ENCODE measurements at regions not wholly inside any gene's neighbourhood (a gene's known extent, or its start where the extent isn't known, plus 50 kb on each side); places are given as distances from the start of the nearest gene placed in this dataset.

- Histone ChIP-seq H3K4me3 (no peak overlapping the region), H3K4me1 (ENCODE audit: control insufficient read depth, insufficient read depth, low read length) (no peaks in the 10 kb centered on the region), H3K9ac (ENCODE audit: control insufficient read depth, insufficient read depth, low read length) (no peak overlapping the region), H3K79me2 (ENCODE audit: control insufficient read depth, insufficient read depth, low read length) (no peaks in the 10 kb centered on the region), H3K9me3 (replicated peaks; ENCODE audit: control insufficient read depth, insufficient read depth, low read length) (no peaks in the 10 kb centered on the region; the same call in 2 of the 3 replicates), H3K4me2 (ENCODE audit: control insufficient read depth, insufficient read depth) (no peak overlapping the region), H3K27ac (ENCODE audit: control insufficient read depth, insufficient read depth) (no peak overlapping the region), H3K36me3 (ENCODE audit: control insufficient read depth in 2 of 2, insufficient read depth in 2 of 2, low read length in 1 of 2) (no peaks in the 10 kb centered on the region), H4K20me1 (ENCODE audit: control insufficient read depth, insufficient read depth) (no peaks in the 10 kb centered on the region), H3K27me3 (replicated peaks in 1 of 2; ENCODE audit: control insufficient read depth in 2 of 2, insufficient read depth in 2 of 2, low read length in 1 of 2) (no peaks in the 10 kb centered on the region), H2AFZ (ENCODE audit: control insufficient read depth, low read depth, low read length) (no peak overlapping the region)
- BruUV-seq (replicated peaks): no TSS peak
- ATAC-seq (no peak), FAIRE-seq (no peak), DNase-seq (ENCODE audit: low read depth, low spot score) (no peak)
- intact Hi-C loops (cut with micrococcal nuclease; ENCODE audit: unreplicated experiment) (no loop called here), in situ Hi-C loops (cut with MboI) (no loop called here)
- CTCF ChIA-PET: no interaction called here
- RAD21 ChIA-PET (ENCODE audit: unreplicated experiment): no interaction called here
- POLR2A ChIA-PET: no interaction called here
- SMC1A ChIA-PET (ENCODE audit: uncharacterized antibody, unreplicated experiment): no interaction called here
- 0% methylated on average over 2 of the region's 2 CpGs for WGBS (ENCODE audit: insufficient coverage, insufficient replicate concordance, low lambda C conversion rate, missing lambda C conversion rate)
- TF ChIP-seq ASH2L (IDR thresholded peaks at IDR 0.05; ENCODE audit: borderline replicate concordance, low read depth): no peak
- TF ChIP-seq MTA2 (IDR thresholded peaks at IDR 0.05; ENCODE audit: low read depth): no peak
- TF ChIP-seq RELB (IDR thresholded peaks at IDR 0.05; ENCODE audit: low read depth): no peak
- TF ChIP-seq ZNF622 (IDR thresholded peaks at IDR 0.05): no peak
- no peak for TF ChIP-seq NFYB (IDR thresholded peaks at IDR 0.05; ENCODE audit: insufficient read depth, low read depth, low read length)
- TF ChIP-seq CHD4 (IDR thresholded peaks at IDR 0.05): no peak
- no peak for TF ChIP-seq KDM1A (IDR thresholded peaks at IDR 0.05; ENCODE audit: borderline replicate concordance)
- TF ChIP-seq CREM (IDR thresholded peaks at IDR 0.05; ENCODE audit: low read depth): no peak
- TF ChIP-seq, protein P1, sequence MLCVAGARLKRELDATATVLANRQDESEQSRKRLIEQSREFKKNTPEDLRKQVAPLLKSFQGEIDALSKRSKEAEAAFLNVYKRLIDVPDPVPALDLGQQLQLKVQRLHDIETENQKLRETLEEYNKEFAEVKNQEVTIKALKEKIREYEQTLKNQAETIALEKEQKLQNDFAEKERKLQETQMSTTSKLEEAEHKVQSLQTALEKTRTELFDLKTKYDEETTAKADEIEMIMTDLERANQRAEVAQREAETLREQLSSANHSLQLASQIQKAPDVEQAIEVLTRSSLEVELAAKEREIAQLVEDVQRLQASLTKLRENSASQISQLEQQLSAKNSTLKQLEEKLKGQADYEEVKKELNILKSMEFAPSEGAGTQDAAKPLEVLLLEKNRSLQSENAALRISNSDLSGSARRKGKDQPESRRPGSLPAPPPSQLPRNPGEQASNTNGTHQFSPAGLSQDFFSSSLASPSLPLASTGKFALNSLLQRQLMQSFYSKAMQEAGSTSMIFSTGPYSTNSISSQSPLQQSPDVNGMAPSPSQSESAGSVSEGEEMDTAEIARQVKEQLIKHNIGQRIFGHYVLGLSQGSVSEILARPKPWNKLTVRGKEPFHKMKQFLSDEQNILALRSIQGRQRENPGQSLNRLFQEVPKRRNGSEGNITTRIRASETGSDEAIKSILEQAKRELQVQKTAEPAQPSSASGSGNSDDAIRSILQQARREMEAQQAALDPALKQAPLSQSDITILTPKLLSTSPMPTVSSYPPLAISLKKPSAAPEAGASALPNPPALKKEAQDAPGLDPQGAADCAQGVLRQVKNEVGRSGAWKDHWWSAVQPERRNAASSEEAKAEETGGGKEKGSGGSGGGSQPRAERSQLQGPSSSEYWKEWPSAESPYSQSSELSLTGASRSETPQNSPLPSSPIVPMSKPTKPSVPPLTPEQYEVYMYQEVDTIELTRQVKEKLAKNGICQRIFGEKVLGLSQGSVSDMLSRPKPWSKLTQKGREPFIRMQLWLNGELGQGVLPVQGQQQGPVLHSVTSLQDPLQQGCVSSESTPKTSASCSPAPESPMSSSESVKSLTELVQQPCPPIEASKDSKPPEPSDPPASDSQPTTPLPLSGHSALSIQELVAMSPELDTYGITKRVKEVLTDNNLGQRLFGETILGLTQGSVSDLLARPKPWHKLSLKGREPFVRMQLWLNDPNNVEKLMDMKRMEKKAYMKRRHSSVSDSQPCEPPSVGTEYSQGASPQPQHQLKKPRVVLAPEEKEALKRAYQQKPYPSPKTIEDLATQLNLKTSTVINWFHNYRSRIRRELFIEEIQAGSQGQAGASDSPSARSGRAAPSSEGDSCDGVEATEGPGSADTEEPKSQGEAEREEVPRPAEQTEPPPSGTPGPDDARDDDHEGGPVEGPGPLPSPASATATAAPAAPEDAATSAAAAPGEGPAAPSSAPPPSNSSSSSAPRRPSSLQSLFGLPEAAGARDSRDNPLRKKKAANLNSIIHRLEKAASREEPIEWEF (IDR thresholded peaks at IDR 0.05; ENCODE audit: insufficient replicate concordance, low read depth, low read length): no peak
- no peak for TF ChIP-seq ZBTB4 (CRISPR knock-in tag; IDR thresholded peaks at IDR 0.05)
- TF ChIP-seq ZSCAN29 (IDR thresholded peaks at IDR 0.05): no peak
- TF ChIP-seq ZBTB11 (CRISPR knock-in tag; IDR thresholded peaks at IDR 0.05): no peak
These were observed 2002.5 kb upstream of the TENM3 start for GRCh38 chr4:180240670-180241069.

Data from GM12878 (cell line).